ENCODE measurements at regions not wholly inside any gene's neighbourhood (a gene's known extent, or its start where the extent isn't known, plus 50 kb on each side); places are given as distances from the start of the nearest gene placed in this dataset.

DNA sequence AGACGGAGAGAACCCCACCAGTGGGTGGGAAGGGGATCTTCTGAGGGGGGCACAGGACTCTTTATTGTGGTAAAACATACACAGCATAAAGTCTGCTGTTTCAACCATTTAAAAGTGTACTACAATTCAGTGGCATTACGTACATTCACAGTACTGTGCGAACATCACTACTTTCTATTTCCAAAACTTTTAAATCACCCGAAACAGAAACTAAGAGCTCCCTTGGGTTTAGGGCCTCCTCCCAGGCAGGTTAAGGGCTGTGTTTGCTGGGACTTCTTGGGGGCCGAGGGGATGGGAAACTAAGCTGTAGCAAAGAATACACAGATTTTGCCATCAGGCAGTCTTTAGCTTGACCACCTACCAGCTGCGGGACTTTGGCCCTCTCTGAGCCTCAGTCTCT lies 242.0 kb downstream of the HAUS1 start:
- H3F3A ChIP-seq (ENCODE audit: insufficient read depth, low read length, poor library complexity, severe bottlenecking) = no peaks in the 10 kb centered on the region
- H3K9me3 ChIP-seq (ENCODE audit: low read length) = no peaks in the 10 kb centered on the region
- no peaks in the 10 kb centered on the region for H3K9me2 ChIP-seq (ENCODE audit: insufficient read depth, low read length)
- H3K36me3 ChIP-seq (ENCODE audit: insufficient read depth, low read length) = peaks cover 5% of the 10 kb centered on the region
- no peak overlapping the region for H3K9ac ChIP-seq (ENCODE audit: low read length)
- TF ChIP-seq, protein P1, sequence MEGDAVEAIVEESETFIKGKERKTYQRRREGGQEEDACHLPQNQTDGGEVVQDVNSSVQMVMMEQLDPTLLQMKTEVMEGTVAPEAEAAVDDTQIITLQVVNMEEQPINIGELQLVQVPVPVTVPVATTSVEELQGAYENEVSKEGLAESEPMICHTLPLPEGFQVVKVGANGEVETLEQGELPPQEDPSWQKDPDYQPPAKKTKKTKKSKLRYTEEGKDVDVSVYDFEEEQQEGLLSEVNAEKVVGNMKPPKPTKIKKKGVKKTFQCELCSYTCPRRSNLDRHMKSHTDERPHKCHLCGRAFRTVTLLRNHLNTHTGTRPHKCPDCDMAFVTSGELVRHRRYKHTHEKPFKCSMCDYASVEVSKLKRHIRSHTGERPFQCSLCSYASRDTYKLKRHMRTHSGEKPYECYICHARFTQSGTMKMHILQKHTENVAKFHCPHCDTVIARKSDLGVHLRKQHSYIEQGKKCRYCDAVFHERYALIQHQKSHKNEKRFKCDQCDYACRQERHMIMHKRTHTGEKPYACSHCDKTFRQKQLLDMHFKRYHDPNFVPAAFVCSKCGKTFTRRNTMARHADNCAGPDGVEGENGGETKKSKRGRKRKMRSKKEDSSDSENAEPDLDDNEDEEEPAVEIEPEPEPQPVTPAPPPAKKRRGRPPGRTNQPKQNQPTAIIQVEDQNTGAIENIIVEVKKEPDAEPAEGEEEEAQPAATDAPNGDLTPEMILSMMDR (IDR thresholded peaks at IDR 0.05; ENCODE audit: poor library complexity, severe bottlenecking) = no peak
- TF ChIP-seq MXI1 (conservative IDR thresholded peaks at IDR 0.05; ENCODE audit: poor library complexity, severe bottlenecking) = no peak
- TF ChIP-seq EZH2 (IDR thresholded peaks at IDR 0.05; ENCODE audit: borderline replicate concordance, insufficient read depth, low read length, poor library complexity, severe bottlenecking) = no peak
- no peak for TF ChIP-seq TAF1 (IDR thresholded peaks at IDR 0.05; ENCODE audit: low read depth)
- no peaks in the 10 kb centered on the region for H3K27me3 ChIP-seq (ENCODE audit: insufficient read depth, low read depth, low read length)
- peaks cover 56% of the 10 kb centered on the region for H4K20me1 ChIP-seq (ENCODE audit: insufficient read depth)
- no peak overlapping the region for H3K4me2 ChIP-seq (ENCODE audit: low read length)
- H2AFZ ChIP-seq (ENCODE audit: low read depth, low read length) = no peak overlapping the region
- no peak overlapping the region for H3K4me3 ChIP-seq (ENCODE audit: low read length)
- peaks cover 73% of the 10 kb centered on the region for H3K79me2 ChIP-seq (replicated peaks; ENCODE audit: insufficient read depth, low read length)
- H3K27ac ChIP-seq (ENCODE audit: low read length) = no peak overlapping the region

DNA sequence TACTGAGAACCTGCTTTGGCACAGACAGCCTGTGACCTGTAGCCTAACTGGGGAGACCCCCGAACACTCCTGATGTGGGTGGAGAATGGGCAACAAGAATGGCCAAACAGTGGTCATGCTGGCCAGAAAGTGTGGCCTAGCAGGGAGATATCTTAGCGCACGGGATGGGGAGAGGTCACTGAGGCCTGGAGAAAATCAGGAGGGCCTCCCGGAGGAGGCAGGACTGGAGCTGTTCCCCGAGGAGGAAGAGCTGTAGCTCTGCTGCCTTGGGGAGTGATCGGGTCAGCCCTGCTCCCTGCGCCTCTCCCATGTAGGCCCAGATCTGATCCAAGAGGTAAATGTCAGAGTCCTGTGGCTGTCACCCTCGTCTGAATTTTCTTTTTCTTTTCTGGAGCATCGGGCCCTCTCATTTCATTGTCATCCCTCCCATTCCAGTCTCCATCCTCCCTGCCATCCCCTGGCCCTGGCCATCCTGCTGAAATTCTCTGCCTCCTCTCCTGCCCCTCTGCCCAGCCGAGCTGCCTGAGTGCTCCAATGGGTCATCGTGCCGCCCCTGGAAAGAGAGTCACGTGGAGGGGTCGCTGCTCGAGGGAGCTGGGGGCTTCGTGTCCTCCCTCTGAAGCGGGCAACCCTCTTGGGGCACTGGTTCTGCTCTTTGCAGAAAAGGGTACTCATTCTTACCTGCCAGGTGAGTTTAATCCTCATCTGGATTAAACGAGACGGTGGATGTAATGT lies 242.9 kb downstream of the HAUS1 start:
- Histone ChIP-seq H4K20me1 (ENCODE audit: insufficient read depth) (peaks cover 56% of the 10 kb centered on the region), H3K4me2 (ENCODE audit: low read length) (no peak overlapping the region), H3K9ac (ENCODE audit: low read length) (no peak overlapping the region), H3F3A (ENCODE audit: insufficient read depth, low read length, poor library complexity, severe bottlenecking) (no peaks in the 10 kb centered on the region), H2AFZ (ENCODE audit: low read depth, low read length) (no peak overlapping the region), H3K27ac (ENCODE audit: low read length) (no peak overlapping the region), H3K4me3 (ENCODE audit: low read length) (no peak overlapping the region), H3K27me3 (ENCODE audit: insufficient read depth, low read depth, low read length) (no peaks in the 10 kb centered on the region), H3K79me2 (replicated peaks; ENCODE audit: insufficient read depth, low read length) (peaks cover 65% of the 10 kb centered on the region), H3K36me3 (ENCODE audit: insufficient read depth, low read length) (peaks cover 5% of the 10 kb centered on the region), H3K9me3 (ENCODE audit: low read length) (no peaks in the 10 kb centered on the region), H3K9me2 (ENCODE audit: insufficient read depth, low read length) (no peaks in the 10 kb centered on the region)
- TF ChIP-seq SMC3 (conservative IDR thresholded peaks at IDR 0.05; ENCODE audit: poor library complexity) (no peak), TAF1 (IDR thresholded peaks at IDR 0.05; ENCODE audit: low read depth) (no peak), EP300 (conservative IDR thresholded peaks at IDR 0.05; ENCODE audit: poor library complexity, severe bottlenecking) (no peak), RAD21 (conservative IDR thresholded peaks at IDR 0.05) (no peak), EZH2 (IDR thresholded peaks at IDR 0.05; ENCODE audit: borderline replicate concordance, insufficient read depth, low read length, poor library complexity, severe bottlenecking) (no peak), MXI1 (conservative IDR thresholded peaks at IDR 0.05; ENCODE audit: poor library complexity, severe bottlenecking) (no peak), POLR2AphosphoS5 (IDR thresholded peaks at IDR 0.05) (no peak)
- TF ChIP-seq, protein P2, sequence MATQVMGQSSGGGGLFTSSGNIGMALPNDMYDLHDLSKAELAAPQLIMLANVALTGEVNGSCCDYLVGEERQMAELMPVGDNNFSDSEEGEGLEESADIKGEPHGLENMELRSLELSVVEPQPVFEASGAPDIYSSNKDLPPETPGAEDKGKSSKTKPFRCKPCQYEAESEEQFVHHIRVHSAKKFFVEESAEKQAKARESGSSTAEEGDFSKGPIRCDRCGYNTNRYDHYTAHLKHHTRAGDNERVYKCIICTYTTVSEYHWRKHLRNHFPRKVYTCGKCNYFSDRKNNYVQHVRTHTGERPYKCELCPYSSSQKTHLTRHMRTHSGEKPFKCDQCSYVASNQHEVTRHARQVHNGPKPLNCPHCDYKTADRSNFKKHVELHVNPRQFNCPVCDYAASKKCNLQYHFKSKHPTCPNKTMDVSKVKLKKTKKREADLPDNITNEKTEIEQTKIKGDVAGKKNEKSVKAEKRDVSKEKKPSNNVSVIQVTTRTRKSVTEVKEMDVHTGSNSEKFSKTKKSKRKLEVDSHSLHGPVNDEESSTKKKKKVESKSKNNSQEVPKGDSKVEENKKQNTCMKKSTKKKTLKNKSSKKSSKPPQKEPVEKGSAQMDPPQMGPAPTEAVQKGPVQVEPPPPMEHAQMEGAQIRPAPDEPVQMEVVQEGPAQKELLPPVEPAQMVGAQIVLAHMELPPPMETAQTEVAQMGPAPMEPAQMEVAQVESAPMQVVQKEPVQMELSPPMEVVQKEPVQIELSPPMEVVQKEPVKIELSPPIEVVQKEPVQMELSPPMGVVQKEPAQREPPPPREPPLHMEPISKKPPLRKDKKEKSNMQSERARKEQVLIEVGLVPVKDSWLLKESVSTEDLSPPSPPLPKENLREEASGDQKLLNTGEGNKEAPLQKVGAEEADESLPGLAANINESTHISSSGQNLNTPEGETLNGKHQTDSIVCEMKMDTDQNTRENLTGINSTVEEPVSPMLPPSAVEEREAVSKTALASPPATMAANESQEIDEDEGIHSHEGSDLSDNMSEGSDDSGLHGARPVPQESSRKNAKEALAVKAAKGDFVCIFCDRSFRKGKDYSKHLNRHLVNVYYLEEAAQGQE (IDR thresholded peaks at IDR 0.05; ENCODE audit: borderline replicate concordance) = no peak
- TF ChIP-seq, protein P1 (IDR thresholded peaks at IDR 0.05; ENCODE audit: poor library complexity, severe bottlenecking) = no peak

All from neural cell (in vitro differentiated cells).